GM18907 (cell line): ENCODE measurements at regions not wholly inside any gene's neighbourhood (a gene's known extent, or its start where the extent isn't known, plus 50 kb on each side); places are given as distances from the start of the nearest gene placed in this dataset.
A peak's percentile ranks its signal among the peaks of the same experiment; 100 is the strongest.

Experiments used
- ATAC-seq: cut with Tn5 transposase; IDR thresholded peaks from one replicate; pipeline ENCODE4 v1.9.1; 2021; ENCODE audit warnings: mild to moderate bottlenecking, moderate library complexity; ENCODE audit not compliant: unreplicated experiment

DNA sequence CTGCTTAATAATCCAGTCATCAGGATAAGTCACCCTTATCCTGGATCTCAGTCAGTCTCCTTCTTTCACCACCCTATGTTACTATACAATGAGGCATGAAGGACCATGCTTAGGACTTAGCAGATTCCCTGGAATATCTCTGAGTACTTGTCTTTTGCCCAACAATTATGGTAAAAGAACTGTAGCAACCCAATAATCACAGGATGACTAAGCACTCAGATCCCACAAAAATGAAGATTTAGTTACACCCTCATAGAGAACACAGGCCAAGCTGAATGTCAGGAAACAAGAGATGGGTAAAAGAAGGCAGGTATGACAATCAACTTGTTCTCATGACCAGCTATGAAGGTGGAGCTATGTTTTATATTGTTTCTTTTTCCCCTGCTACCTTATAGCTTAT lies 91.4 kb downstream of the EDN1 start:
- ATAC-seq, result no peak

DNA sequence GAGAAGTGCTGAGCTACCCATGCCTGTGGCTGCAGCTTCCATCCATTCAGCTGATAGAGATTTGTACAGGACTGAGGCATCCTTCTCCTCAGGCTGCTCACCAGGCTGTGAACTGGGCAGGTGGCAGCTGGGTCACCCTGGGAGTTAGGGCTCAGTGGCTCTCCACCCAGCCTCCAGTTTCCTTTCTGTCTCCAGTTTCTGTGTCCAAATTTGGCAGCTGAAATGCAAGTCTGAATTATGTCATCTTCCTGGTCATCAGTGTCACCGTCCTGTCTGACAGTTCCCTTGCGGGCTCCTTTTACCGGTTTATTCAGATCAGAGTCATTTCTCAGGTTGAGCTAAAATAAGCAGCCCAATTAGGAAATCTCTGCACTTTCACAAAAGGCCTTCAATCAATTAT lies 93.3 kb downstream of the EDN1 start:
- peak; percentile 89 for ATAC-seq

DNA sequence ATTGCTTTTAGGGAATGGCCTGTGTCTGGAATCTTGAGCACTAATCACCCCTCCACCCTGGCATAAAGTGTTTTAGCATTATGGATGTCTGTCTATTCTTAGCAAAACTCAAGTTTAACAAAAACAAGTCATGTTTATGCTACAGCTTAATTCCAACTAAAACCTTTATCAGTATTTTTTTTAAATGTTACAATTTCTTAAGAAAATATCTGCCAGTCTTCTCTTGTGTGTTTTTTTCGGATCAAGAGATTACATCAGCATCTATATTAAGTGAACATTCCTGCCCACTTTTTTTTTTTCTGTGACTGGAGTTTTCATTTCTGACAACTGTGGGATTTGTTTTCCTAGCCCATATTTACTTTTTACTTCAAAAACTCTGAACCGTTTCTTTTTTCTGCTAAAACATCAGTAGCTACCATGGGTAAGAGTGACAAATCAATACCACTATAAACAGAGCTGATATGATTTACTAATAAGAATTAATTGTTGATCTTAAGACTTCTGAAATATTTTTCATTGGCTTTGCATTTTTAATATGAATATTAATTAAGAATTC lies 94.3 kb downstream of the EDN1 start:
- ATAC-seq, result no peak

DNA sequence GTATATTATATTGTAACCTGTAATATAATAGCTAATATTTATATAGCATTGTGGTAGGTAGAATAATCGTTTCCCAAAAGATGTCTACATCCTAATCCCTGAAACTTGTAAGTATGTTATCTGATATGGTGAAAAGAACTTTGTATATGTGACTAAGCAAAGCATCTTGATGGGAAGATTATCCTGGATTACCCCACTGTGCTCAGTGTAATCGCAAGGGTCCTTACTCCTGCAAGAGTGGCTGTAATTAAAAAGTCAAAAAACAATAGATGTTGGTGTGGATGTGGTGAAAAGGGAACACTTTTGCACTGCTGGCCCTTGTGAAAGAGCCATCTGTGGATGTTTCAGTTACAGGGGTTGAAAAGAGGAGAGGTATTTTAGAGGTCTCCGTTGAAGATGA lies 95.2 kb downstream of the EDN1 start:
- no peak for ATAC-seq

DNA sequence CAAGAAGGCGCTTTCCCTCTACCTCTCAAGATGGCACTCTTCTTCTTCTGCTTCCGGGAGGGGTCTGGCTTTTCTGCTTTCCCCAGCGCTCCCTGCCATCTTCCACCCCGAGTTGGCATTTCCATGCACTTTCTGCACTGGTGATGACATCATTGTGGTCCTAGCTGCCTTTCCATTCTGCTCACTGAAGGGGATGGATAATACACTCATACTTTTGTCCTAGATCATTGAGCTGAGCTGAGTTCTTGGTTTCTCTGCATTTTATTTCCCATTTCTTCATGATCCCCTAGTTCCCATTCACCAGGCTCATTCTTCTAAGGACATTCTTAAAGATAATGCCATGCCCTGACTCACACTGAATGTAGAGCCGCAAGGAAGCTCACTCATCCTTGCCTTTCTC lies 96.7 kb downstream of the EDN1 start:
- ATAC-seq, result no peak

DNA sequence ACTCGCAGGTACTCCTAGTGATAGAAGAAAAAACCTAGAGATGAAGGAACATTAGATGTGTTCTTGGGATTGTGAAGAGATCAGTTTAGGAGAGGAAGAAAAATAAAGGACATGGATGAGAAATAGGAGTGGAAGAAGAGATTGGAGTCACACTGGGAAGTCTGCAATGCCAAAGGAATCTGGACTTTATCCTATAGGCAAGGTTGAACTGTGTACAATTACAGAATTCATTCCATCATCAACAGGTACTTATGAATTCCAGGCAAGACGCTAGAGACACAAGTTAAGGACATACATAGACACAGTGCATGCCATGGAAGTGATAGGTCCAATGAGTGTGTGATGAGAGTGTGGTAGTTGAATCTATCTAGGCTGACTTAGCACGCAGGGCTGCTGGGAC lies 101.3 kb downstream of the EDN1 start:
- ATAC-seq, result no peak

DNA sequence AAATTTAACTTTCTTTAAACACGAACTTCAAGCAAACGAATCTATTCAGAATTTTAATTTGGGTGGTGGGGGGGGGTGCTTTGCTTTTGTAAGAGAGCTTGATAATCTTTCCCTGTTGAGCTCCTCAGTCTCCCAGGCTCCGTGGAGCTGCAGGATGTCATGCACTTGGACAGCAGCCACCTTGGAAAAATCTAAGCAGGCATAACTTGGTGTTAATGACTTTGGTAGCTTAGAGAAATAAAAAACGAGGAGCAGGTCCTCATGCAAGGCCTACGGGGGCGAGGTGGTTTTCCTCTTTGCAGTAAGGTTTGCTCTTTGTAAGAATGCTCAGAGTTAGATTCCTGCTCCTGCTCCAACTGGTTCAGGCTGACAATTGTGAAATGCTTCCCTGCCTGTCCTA lies 102.3 kb downstream of the EDN1 start:
- no peak for ATAC-seq

DNA sequence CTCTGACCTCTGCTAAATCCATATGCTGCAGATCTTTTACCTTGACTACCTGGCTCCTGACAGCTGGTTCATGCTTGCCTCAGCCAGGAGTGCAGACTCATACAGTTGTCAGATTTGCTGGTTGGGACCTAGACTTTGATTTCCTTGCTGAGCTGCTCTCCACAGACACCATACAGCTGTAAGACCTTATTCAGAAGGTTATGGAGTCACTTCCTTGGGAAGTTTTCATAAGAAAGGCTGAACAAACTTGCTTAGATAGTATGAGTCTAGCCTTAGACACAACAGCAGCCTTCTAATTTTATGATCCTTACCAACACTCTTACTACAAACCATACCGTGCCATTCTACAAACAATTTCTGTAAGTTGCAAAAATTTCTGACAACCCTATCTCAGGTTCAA lies 102.9 kb downstream of the EDN1 start:
- ATAC-seq, result no peak

DNA sequence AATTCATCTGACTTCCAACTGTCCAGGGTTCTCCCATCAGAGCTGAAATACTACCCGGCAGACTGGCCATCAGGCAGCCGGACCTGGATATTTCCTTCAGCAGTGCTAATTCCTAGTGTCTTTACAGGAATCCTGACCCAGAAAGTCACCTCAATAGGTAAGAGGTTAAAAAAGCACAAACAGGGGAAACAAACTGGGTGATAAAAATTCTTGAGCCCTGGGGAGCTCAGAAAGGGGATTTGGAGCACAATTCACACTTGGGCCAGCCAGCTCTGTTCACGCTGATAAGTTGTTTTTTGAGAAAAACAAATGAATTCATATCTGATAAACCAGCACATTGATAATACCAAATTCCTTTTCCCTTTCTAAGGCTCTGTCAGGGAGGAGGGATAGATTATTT lies 104.0 kb downstream of the EDN1 start:
- ATAC-seq, result no peak

DNA sequence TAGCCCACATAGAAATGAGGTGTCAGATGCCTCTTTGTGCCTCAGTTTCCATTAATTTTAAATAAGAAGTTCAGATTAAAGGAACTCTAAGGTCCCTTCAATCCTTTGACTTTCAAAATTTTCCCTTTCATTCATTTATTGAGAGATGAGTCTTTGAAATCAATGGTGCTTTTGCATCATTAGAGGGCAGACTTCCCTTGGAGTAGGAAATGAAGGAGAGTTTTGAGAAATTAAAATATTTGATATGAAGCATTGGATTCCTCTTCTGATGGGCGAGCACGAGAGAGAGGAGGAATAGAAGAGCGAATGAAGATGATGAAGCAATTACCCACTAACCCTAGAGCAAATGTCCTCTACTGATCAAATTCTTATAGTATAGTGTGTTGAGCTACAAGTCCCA lies 105.7 kb downstream of the EDN1 start:
- no peak for ATAC-seq

DNA sequence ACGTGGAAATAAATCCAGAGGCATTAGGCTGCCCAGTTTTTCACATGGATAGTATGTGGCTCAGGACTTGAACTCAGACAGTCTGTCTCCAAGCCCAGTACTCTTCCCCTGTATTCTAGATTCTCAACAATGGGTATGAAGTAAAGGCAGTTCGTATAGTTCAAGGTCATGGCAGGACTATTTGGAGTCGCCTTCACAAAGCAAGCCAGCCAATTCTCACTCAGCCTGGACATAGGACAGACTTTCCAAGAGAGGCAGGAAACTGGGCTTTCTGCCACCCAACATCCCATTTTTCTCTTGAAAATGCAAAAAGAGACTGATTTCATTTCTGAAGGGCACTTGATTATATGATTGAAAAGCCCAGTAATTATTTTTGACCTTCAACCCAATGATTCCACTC lies 111.0 kb downstream of the EDN1 start:
- ATAC-seq, result no peak

DNA sequence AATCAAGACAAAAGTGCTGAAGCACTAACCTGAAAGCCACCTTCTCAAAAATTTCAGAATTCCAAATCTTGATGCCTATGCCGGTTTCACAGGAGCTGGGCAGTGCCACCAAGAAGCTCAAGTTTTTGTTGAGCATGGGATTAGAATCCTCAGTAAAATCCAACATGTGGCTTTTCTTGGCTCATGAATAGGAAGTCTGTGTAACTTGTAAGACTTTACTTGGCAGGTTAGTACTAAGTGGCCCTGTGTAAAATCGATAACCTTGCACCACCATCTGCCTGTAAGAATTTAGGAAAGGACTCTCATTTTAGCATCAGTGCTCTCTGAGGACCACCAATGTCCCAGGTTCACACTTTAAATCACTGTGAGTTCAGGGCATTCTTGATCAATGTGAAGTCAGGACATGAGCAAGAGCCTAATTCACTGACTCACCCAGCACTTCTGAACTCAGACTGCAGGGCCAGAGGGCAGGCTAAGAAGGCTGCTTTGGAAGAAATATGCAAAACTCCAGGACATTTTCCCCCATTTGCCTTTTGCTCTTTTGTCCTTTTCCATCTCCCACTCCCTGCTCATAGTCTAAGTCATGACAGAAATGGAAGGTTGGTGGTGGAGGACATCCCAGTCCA lies 113.2 kb downstream of the EDN1 start:
- no peak for ATAC-seq

DNA sequence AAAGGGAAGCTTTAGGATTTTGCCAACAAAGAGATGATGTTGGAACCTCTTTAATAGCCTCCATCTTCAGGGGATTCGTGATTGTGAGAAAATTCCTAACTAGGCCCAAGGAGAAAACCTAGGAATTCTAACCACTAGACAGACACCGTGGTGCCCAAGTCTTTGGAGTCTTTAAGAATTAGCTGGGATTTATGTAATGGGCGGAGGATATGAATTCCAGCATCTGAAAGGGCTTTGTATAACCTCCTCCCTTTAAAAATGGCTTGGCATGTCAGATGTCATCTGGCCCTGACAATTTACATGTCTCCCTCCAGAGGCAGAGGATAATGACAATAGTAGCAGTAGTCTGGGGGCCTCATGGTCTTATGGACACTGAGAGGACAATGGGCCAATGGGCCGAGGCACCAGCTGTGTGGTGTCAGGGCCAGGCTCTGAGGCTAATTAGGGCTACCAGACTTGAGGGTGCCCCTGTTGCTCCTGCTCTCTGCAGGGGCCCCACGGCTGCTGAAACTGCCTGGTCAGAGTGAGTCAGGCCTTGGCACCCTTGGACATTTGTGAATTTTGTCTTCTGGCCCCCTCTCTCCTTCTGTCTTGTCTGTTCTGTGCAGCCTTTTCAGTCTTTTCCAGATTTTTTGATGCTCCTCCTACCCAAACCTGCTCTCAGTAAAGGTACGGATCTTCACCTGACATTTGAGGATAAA lies 113.9 kb downstream of the EDN1 start:
- ATAC-seq, result no peak

DNA sequence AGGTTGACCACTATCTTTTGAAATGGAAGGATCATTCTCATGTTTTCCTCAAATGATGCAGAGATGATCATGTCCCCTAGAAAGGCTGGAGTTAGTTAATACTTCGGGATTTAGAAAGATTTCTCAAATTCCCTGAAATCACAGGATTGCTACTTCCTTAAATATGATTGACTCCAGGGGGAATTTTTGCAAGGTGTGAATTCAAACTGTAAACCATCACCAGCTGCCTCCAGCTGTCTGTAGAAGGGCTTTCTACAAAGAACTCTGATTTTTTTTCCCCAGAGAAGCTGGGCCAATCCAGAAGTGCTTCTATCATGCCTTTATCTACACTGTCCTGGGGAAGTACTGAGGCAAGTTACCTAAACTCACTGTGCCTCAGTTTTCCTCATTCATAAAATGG lies 114.5 kb downstream of the EDN1 start:
- ATAC-seq, result no peak

DNA sequence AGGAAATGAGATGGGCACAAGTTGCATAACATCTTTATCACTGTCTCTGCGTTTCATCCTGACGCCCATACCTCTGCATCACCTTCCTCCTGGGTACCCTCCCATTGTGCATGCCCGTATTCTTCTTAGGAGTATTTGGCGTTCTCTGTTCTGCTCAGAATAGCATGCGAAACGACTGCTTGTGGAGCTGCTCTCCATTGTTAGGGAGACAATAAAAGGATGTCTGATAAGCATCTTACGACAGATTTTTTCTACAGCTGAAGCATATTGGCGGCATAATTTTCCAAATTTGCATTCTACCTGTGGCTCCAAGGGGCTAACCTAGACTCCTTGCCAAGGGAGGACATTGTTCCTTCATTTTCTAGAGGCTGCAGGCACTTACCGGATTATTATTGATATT lies 118.6 kb downstream of the EDN1 start:
- no peak for ATAC-seq

DNA sequence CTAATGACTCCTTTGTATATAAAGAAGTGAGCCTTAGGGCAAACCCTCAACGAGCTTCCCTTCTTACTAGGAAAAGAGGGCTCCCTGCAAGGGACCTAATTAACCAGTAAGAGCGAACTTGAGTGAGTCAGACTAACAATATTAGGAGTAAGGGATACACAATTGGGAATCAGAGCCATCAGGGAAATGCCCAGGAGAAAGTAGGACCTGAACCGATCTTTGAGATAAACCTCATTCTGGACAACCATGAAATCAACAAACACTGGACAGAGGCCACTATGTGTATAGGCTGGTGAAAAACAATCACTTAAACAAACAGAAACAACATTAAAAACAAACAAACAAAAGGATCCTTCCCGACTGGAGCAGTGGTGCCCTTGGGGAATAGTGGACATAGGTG lies 120.8 kb downstream of the EDN1 start:
- no peak for ATAC-seq

DNA sequence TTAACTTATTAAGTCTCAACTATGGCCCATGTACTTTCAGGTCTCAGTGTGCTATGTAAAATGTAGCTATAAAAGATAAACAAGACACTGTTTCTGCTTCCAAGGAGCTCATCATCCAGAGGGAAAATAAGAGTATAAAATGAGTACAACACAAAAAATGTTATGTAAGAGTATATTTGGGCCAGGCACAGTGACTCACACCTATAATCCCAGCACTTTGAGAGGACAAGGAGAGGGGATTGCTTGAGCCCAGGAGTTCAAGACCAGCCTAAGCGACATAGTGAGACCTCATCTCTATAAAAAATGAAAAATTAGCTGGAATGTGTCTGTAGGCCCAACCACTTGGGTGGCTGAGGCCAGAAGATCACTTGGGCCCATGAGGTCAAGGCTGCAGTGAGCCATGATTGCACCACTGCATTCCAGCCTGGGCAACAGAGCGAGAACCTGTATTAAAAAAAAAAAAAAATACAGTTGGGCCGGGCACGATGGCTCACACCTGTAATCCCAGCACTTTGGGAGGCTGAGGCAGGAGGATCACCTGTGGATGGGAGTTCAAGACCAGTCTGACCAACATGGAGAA lies 124.0 kb downstream of the EDN1 start:
- ATAC-seq, result no peak

DNA sequence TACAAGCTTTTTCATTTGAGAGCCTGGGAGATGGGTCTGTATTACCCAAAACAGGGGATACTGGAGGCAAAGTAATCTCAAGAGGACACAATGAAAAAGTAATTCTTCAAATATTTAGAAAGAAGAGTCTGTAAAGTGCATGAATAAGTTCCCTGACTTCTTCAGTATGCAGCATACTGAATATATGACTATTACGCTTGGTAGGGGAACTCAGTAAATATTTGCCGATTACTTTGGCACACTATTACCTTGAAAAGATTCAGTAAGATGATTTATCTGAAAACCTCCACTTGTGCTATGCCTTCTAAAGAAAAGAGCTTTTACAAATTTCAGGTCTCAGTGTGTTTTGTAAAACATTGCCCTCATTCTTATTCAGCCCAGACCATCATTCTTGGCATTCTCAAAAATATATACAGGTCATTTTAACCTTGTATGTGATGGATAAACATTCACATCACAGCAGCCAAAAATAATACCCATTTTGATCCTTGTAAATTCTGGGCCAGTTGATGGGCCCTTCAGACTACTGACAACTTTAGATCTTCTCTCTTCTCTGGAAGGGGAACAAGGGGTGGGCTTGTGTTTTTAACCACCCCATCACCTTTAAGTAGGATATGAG lies 125.9 kb downstream of the EDN1 start:
- ATAC-seq, result no peak

DNA sequence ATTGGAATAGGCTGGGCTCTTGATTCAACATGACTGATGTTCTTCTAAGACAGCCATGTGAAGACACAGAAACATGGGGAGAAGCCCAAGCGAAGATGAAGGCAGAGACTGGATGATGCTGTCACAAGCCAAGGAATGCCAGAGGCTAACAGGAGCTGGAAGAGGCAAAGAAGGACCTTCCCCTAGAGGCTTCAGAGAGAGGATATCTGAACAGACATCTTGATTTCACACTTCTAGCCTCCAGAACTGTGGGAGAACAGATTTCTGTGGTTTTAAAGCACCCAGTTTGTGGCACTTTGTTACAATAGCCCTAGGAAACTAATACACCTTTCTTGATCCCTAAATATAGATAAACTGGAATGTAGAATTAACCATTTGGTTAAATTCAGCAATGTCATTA lies 127.0 kb downstream of the EDN1 start:
- ATAC-seq, result no peak

DNA sequence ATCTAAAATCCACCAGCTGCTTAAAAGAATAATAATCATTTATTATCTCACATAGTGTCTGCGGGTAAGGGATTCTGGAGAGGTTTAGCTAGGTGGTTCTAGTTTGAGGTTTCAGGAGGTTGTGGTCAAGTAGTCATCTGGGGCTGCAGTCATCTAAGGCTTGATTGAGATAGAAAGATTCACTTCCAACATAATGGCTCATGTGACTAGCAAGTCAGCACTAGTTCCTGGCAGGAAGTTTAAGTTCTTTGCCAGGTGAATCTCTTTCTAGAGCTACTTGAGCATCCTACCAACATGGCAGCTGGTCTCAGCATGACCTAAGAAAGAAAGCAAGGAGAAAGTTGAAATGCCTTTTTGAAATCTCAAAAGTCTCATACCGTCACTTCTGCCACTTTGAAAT lies 128.8 kb downstream of the EDN1 start:
- ATAC-seq, result no peak

DNA sequence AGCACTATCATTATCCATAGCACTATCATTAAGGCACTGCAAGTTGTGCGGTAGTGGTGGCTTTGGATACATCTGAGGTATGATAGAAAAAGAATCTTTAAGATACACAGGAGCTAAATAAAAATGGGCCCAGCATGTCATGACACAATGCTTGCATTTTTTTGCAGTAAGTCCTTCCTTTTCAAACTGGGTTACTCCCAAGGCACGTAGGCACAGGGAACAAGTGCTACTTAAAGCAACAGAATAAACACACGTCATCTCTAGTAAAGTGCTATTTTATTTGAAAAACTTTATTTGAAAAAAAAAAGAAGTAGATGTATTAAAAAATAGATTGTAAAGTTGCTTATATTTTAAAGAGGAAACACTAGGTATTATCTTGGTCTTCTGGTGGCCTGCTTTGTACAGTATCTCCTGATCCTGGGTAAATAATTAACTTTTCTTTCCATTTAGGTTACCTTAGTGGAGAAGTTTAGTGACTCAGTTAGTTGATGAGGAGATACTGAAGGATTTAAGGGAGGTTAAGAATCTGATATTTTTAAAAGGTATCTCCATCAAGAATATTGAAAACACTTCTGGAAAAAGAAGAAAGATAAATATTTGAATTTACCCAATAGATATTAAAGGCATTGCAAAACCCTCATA lies 129.6 kb downstream of the EDN1 start:
- no peak for ATAC-seq
